C4-2B (cell line): ENCODE measurements at regions not wholly inside any gene's neighbourhood (a gene's known extent, or its start where the extent isn't known, plus 50 kb on each side); places are given as distances from the start of the nearest gene placed in this dataset.

Experiments used
- H3K27ac ChIP-seq: fragments of 450-650 bp; 2 replicates; pipeline ENCODE4 v1.5.1; 2017
- CTCF ChIP-seq: fragments of 450-650 bp; conservative IDR thresholded peaks from 2 replicates; pipeline ENCODE4 v1.5.1; 2017; ENCODE audit warnings: mild to moderate bottlenecking
- ZFX ChIP-seq: fragments of 450-650 bp; IDR thresholded peaks from 2 replicates; pipeline ENCODE4 v1.6.1; 2017

- no peak overlapping the region for H3K27ac ChIP-seq
- TF ChIP-seq ZFX, result no peak
- no peak for TF ChIP-seq CTCF
Observed at GRCh38 chr3:43926055-43926454, 235.3 kb downstream of the ABHD5 start.

- no peak overlapping the region for H3K27ac ChIP-seq
- no peak for TF ChIP-seq CTCF
- no peak for TF ChIP-seq ZFX
Observed at GRCh38 chr3:43932921-43933320, 242.2 kb downstream of the ABHD5 start.

- H3K27ac ChIP-seq, result no peak overlapping the region
- TF ChIP-seq CTCF, result no peak
Observed at GRCh38 chr3:43948013-43948412, 257.3 kb downstream of the ABHD5 start.

- no peak for TF ChIP-seq ZFX
- no peak for TF ChIP-seq CTCF
- no peak overlapping the region for H3K27ac ChIP-seq
Observed at GRCh38 chr3:43949594-43949993, 258.9 kb downstream of the ABHD5 start.

- H3K27ac ChIP-seq, result no peak overlapping the region
- TF ChIP-seq CTCF (no peak), ZFX (no peak)
Observed at GRCh38 chr3:43950775-43951174, 260.0 kb downstream of the ABHD5 start.

GRCh38 chr3:43951813-43952212 lies 261.1 kb downstream of the ABHD5 start:
- TF ChIP-seq CTCF (no peak), ZFX (no peak)
- no peak overlapping the region for H3K27ac ChIP-seq

- TF ChIP-seq ZFX, result no peak
- TF ChIP-seq CTCF, result no peak
- H3K27ac ChIP-seq, result no peak overlapping the region
Observed at GRCh38 chr3:43953380-43953779, 262.6 kb downstream of the ABHD5 start.
